ENCODE measurements at regions not wholly inside any gene's neighbourhood (a gene's known extent, or its start where the extent isn't known, plus 50 kb on each side); places are given as distances from the start of the nearest gene placed in this dataset.

DNA sequence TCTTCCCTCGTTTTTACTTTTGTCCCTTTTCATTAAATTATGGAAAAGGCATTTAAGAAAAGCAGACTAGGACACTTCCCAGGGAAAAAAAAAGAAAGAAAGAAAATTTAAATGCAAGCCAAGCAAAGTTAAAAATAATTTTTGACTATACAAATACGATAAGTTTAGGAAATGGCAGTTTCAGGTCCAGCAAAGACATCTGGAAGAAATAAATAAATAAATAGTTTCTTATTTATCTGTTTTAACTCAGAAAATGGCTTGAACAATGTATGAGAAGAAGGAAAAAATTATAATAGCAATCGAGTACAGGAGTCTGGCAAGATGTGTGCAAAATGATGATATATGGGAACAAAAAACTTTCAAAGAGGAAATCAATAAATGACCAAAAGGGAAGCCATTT, 114.6 kb upstream of the NCKAP5 start:
- TF ChIP-seq EP300 (conservative IDR thresholded peaks at IDR 0.05; ENCODE audit: poor library complexity, severe bottlenecking) (no peak), RAD21 (conservative IDR thresholded peaks at IDR 0.05) (no peak), EZH2 (IDR thresholded peaks at IDR 0.05; ENCODE audit: borderline replicate concordance, insufficient read depth, low read length, poor library complexity, severe bottlenecking) (no peak), POLR2AphosphoS5 (IDR thresholded peaks at IDR 0.05) (no peak)
- TF ChIP-seq, protein P1, sequence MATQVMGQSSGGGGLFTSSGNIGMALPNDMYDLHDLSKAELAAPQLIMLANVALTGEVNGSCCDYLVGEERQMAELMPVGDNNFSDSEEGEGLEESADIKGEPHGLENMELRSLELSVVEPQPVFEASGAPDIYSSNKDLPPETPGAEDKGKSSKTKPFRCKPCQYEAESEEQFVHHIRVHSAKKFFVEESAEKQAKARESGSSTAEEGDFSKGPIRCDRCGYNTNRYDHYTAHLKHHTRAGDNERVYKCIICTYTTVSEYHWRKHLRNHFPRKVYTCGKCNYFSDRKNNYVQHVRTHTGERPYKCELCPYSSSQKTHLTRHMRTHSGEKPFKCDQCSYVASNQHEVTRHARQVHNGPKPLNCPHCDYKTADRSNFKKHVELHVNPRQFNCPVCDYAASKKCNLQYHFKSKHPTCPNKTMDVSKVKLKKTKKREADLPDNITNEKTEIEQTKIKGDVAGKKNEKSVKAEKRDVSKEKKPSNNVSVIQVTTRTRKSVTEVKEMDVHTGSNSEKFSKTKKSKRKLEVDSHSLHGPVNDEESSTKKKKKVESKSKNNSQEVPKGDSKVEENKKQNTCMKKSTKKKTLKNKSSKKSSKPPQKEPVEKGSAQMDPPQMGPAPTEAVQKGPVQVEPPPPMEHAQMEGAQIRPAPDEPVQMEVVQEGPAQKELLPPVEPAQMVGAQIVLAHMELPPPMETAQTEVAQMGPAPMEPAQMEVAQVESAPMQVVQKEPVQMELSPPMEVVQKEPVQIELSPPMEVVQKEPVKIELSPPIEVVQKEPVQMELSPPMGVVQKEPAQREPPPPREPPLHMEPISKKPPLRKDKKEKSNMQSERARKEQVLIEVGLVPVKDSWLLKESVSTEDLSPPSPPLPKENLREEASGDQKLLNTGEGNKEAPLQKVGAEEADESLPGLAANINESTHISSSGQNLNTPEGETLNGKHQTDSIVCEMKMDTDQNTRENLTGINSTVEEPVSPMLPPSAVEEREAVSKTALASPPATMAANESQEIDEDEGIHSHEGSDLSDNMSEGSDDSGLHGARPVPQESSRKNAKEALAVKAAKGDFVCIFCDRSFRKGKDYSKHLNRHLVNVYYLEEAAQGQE (IDR thresholded peaks at IDR 0.05; ENCODE audit: borderline replicate concordance): no peak
- TF ChIP-seq, protein P2, sequence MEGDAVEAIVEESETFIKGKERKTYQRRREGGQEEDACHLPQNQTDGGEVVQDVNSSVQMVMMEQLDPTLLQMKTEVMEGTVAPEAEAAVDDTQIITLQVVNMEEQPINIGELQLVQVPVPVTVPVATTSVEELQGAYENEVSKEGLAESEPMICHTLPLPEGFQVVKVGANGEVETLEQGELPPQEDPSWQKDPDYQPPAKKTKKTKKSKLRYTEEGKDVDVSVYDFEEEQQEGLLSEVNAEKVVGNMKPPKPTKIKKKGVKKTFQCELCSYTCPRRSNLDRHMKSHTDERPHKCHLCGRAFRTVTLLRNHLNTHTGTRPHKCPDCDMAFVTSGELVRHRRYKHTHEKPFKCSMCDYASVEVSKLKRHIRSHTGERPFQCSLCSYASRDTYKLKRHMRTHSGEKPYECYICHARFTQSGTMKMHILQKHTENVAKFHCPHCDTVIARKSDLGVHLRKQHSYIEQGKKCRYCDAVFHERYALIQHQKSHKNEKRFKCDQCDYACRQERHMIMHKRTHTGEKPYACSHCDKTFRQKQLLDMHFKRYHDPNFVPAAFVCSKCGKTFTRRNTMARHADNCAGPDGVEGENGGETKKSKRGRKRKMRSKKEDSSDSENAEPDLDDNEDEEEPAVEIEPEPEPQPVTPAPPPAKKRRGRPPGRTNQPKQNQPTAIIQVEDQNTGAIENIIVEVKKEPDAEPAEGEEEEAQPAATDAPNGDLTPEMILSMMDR (IDR thresholded peaks at IDR 0.05; ENCODE audit: poor library complexity, severe bottlenecking): no peak
